ENCODE measurements at regions not wholly inside any gene's neighbourhood (a gene's known extent, or its start where the extent isn't known, plus 50 kb on each side); places are given as distances from the start of the nearest gene placed in this dataset.
A peak's percentile ranks its signal among the peaks of the same experiment; 100 is the strongest.
"Not testable (repeated sequence)": the region's sequence is repeated elsewhere in the genome, so short reads cannot be mapped to it uniquely, and the experiment has no call there.

DNA sequence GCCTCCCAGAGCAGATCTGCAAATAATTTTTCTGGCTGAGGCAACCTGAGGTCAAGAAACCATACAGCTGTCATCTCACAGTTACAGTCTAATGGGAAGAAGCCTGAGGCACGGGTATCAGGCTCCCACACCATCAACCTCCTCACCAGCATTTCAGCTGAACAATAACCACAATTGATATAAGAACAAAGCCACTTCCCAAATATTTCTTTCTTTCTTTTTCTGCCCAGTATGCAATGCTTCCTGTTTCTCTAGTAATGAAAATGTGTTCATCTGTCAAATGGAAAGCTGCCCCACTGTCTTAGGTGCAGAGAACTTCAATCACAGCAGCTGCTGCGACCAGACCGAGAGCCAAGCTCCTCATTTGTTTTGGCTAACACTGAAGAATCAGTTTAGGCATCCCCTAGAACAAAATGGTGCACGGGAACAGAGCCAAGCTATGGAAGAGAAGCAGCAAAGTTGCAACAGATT, 108.4 kb downstream of the BLID start:
- H3K4me3 ChIP-seq (replicated peaks; ENCODE audit: low read depth, low read length): no peak overlapping the region
- TF ChIP-seq, protein P1, sequence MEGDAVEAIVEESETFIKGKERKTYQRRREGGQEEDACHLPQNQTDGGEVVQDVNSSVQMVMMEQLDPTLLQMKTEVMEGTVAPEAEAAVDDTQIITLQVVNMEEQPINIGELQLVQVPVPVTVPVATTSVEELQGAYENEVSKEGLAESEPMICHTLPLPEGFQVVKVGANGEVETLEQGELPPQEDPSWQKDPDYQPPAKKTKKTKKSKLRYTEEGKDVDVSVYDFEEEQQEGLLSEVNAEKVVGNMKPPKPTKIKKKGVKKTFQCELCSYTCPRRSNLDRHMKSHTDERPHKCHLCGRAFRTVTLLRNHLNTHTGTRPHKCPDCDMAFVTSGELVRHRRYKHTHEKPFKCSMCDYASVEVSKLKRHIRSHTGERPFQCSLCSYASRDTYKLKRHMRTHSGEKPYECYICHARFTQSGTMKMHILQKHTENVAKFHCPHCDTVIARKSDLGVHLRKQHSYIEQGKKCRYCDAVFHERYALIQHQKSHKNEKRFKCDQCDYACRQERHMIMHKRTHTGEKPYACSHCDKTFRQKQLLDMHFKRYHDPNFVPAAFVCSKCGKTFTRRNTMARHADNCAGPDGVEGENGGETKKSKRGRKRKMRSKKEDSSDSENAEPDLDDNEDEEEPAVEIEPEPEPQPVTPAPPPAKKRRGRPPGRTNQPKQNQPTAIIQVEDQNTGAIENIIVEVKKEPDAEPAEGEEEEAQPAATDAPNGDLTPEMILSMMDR (IDR thresholded peaks at IDR 0.05; ENCODE audit: low read length, missing control alignments): no peak
- DNase-seq (ENCODE audit: low read depth): peak; percentile 73

DNA sequence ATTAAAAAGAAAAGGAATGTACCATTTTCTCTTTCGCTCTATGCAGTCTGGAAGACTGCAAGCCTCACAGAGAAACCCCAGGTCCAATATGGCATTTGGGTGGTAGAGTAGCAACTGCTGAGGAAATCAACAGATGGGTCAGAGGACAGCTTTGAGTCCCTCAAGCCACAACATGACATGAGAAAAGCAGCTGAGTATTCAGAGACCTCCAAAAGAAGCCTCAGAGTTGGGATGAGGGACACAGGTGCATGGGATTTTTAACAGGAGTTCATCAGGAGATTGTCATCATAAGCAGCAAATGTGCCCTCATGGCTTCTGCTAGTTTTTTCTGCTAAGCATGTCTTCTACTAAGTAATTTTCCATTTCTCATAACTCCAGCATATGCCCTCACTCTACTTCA, 111.6 kb downstream of the BLID start:
- no peak for DNase-seq (ENCODE audit: low read depth)
- TF ChIP-seq, protein P1 (IDR thresholded peaks at IDR 0.05; ENCODE audit: low read length, missing control alignments): no peak

DNA sequence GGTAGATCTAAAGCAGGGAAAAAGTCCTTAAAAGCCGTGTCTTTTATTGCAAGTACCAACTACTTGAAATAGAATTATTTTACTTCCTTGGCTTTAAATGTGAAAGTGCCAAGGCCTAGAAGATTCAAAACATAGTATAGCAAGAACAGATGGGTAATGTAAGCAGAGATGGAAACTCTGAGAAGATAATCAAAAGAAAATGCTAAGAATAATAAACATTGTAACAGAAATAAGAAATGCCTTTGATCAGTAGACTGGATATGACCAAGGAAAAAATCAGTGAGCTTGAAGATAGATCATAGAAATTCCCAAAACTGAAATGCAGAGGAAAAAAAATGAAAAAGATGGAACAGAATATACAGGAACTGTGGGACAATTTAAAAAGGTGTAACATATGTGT, 113.1 kb downstream of the BLID start:
- H3K4me3 ChIP-seq (replicated peaks; ENCODE audit: low read depth, low read length): no peak overlapping the region
- DNase-seq (ENCODE audit: low read depth): no peak
- TF ChIP-seq, protein P1 (IDR thresholded peaks at IDR 0.05; ENCODE audit: low read length, missing control alignments): no peak

More for the DNA sequence above, 111.6 kb downstream of the BLID start:
- no peak overlapping the region for H3K4me3 ChIP-seq (replicated peaks; ENCODE audit: low read depth, low read length)

DNA sequence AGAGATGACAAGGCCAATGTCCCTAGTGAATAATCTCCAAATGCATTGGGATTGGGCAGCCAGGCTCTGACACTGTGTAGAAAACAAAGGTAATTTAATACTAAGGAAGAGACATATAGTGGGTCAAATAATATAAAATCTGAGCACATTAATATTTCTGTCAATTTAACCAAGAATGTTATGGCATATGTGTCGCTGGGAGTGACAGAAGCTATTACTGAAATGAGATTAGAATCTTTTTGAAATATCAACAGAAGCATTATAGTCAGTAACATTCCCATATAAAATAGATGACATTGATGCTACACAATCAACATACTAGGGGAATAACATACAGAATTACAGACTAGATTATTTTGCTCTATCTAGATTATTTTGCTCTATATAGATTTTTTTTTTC, 114.0 kb downstream of the BLID start:
- DNase-seq (ENCODE audit: low read depth): no peak
- TF ChIP-seq, protein P1 (IDR thresholded peaks at IDR 0.05; ENCODE audit: low read length, missing control alignments): no peak
- H3K4me3 ChIP-seq (replicated peaks; ENCODE audit: low read depth, low read length): no peak overlapping the region

DNA sequence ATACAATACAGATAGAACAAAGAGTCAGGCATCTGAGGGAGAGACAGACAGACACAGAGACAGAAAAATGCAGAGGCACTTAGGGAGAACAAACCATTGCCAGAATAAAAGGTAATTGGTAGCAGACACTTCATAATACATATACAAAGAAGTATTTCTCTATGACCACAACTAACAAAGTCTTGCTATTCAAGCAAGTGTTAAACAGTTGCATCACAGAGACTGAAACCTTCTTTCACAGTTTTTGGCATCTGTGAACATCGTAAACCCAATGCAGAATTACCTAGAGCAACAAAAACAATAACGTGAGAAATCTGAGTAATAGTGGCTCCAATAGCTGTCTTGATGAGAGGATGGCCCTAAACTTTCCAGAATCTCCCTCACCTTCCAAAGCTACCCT, 116.4 kb downstream of the BLID start:
- TF ChIP-seq, protein P1 (IDR thresholded peaks at IDR 0.05; ENCODE audit: low read length, missing control alignments): no peak
- H3K4me3 ChIP-seq (replicated peaks; ENCODE audit: low read depth, low read length): no peak overlapping the region
- DNase-seq (ENCODE audit: low read depth): no peak

DNA sequence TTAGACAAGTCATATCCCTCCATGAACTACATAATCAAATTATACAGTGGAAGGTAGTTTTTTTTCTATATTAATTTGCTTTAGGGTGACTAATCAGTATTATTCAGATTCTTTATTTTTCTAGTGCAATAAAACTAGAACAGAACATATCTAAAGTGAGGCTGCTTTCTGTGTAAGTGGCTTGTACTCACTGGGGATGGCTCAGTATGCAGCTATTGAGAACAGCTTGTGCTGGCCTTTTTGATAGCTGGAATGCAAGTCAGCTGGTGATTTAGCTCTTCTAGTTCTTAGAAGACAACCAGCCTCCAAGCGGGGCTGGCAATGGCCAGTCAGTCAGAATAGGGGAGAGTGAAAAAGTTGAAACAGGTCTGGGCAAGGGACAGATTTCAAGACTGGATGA, 119.4 kb downstream of the BLID start:
- no peak for DNase-seq (ENCODE audit: low read depth)

DNA sequence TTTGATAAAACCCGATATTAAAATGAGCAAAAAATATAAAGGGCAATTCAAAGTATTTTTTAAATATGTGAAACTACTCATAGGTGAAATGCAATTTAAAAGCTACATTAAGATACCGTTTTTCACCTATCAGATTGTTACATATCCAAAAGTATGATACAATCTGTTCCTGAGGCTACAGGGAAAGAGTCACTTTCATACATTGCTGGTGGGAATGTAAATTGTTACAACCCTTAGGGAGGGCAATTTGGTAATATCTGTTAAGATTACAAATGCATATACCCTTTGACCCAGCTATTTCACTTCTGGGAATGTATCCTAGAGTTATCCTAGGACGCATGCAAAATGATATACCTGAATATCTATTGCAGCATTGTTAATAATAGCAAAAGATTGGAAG, 132.1 kb downstream of the BLID start:
- TF ChIP-seq, protein P1 (IDR thresholded peaks at IDR 0.05; ENCODE audit: low read length, missing control alignments): no peak
- no peak overlapping the region for H3K4me3 ChIP-seq (replicated peaks; ENCODE audit: low read depth, low read length)
- DNase-seq (ENCODE audit: low read depth): no peak

More for the DNA sequence above, 119.4 kb downstream of the BLID start:
- TF ChIP-seq, protein P1 (IDR thresholded peaks at IDR 0.05; ENCODE audit: low read length, missing control alignments): no peak
- no peak overlapping the region for H3K4me3 ChIP-seq (replicated peaks; ENCODE audit: low read depth, low read length)

DNA sequence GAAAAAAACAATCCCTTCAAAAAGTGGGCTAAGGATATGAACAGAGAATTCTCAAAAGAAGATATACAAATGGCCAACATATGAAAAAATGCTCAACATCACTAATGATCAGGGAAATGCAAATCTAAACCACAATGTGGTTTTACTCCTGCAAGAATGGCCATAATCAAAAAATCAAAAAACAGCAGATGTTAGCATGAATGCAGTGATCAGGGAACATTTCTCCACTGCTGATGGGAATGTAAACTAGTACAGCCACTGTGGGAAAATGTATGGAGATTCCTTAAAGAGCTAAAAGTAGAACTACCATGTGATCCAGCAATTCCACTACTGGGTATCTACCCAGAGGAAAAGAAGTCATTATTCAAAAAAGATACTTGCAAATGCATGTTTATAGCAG, 138.1 kb downstream of the BLID start:
- DNase-seq (ENCODE audit: low read depth); H3K4me3 ChIP-seq (replicated peaks; ENCODE audit: low read depth, low read length): not testable (repeated sequence)
